A673 (cell line): ENCODE measurements at regions not wholly inside any gene's neighbourhood (a gene's known extent, or its start where the extent isn't known, plus 50 kb on each side); places are given as distances from the start of the nearest gene placed in this dataset.

Experiments used
- BruUV-seq: library from RNA; stranded (reverse); fragments of 400-500 nt; replicated peaks from 2 replicates; lab custom pipeline; 2021; lab: Mats Ljungman, UMichigan
- CTCF ChIA-PET: fragments of 300-600 bp; sonication (Branson Sonifier 250); formaldehyde crosslinking; loops from one replicate; lab custom pipeline; 2022; ENCODE audit warnings: antibody characterized with exemption; lab: Charles Lee
- POLR2A ChIA-PET: fragments of 300-600 bp; sonication (Branson Sonifier 250); formaldehyde crosslinking; loops from one replicate; lab custom pipeline; 2022; ENCODE audit warnings: antibody characterized with exemption; ENCODE audit not compliant: low non-redundant PET; lab: Charles Lee
- DNase-seq: peaks from one replicate; pipeline ENCODE4 v3.0.0-alpha.2; 2015; ENCODE audit warnings: low spot score
- H3K27ac ChIP-seq: fragments of 200-600 bp; sonication (generic); 2 replicates; pipeline ENCODE4 v1.5.1; 2016; ENCODE audit warnings: mixed run types, low read depth, mild to moderate bottlenecking, mixed read lengths, antibody characterized with exemption, low read length; ENCODE audit not compliant: poor library complexity, severe bottlenecking
- H3K27me3 ChIP-seq: fragments of 200-600 bp; sonication (generic); replicated peaks from 2 replicates; pipeline ENCODE4 v1.6.1; 2017; ENCODE audit warnings: mixed run types, low read depth, mild to moderate bottlenecking, mixed read lengths, antibody characterized with exemption, low read length; ENCODE audit not compliant: insufficient read depth, poor library complexity
- H3K36me3 ChIP-seq: fragments of 200-600 bp; sonication (generic); 2 replicates; pipeline ENCODE4 v1.6.1; 2016; ENCODE audit warnings: mixed run types, mild to moderate bottlenecking, mixed read lengths, antibody characterized with exemption, low read length; ENCODE audit not compliant: insufficient read depth, poor library complexity, severe bottlenecking
- H3K4me1 ChIP-seq: fragments of 200-600 bp; sonication (generic); 2 replicates; pipeline ENCODE4 v1.6.1; 2017; ENCODE audit warnings: mixed run types, mild to moderate bottlenecking, mixed read lengths, antibody characterized with exemption, low read length; ENCODE audit not compliant: insufficient read depth, poor library complexity, severe bottlenecking
- H3K4me3 ChIP-seq: fragments of 200-600 bp; sonication (generic); 2 replicates; pipeline ENCODE4 v1.5.1; 2016; ENCODE audit warnings: low read depth, mixed run types, mild to moderate bottlenecking, mixed read lengths, low read length; ENCODE audit not compliant: poor library complexity, severe bottlenecking
- H3K9me3 ChIP-seq: fragments of 200-600 bp; sonication (generic); 2 replicates; pipeline ENCODE4 v1.6.1; 2016; ENCODE audit warnings: mixed run types, low read depth, mild to moderate bottlenecking, mixed read lengths, antibody characterized with exemption, low read length; ENCODE audit not compliant: poor library complexity, severe bottlenecking
- EZH2 ChIP-seq: fragments of 200-600 bp; sonication (generic); IDR thresholded peaks from 2 replicates; pipeline ENCODE4 v1.6.1; 2017; ENCODE audit warnings: borderline replicate concordance, low read depth, mild to moderate bottlenecking, mixed read lengths, antibody characterized with exemption, low read length; ENCODE audit not compliant: poor library complexity, severe bottlenecking
- intact Hi-C: fragments of 100-400 bp; cut with micrococcal nuclease; formaldehyde crosslinking; loops from one replicate; pipeline ENCODE4 v1.10.0; 2022; ENCODE audit not compliant: unreplicated experiment
- TF ChIP-seq, protein P1 (sequence below): fragments of 300-800, 200-600 bp; sonication (generic); conservative IDR thresholded peaks from 2 replicates; pipeline ENCODE4 v1.5.1; 2017; ENCODE audit warnings: low read depth, mild to moderate bottlenecking, antibody characterized with exemption, low read length, moderate library complexity, mixed read lengths

DNA sequence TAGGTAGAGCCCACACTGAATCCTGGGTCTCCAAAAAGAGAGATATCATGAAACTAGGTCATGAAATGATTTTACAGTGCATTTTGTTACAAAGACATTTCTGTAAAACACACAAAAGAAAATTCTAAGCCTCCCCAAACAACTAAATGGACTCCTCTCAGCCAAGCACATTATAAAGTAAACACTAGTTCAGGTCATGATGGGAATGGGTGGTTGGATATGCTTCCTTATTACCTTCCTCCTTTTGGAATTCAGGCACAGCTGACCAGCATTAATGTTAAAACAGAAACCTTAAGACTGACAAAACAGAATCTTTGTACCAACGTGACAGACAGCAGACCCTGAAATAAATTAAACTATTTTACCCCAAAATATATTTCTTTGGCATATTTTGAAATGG is 87.9 kb upstream of the NPY2R start:
- ChIA-PET CTCF (no interaction called here), POLR2A (no interaction called here)
- H3K36me3 ChIP-seq = no peaks in the 10 kb centered on the region
- intact Hi-C loops = no loop called here
- H3K4me3 ChIP-seq = no peak overlapping the region
- no TSS peak for BruUV-seq
- no peaks in the 10 kb centered on the region for H3K4me1 ChIP-seq
- H3K9me3 ChIP-seq = peaks cover 19% of the 10 kb centered on the region
- DNase-seq = no peak
- H3K27ac ChIP-seq = no peak overlapping the region
- TF ChIP-seq, protein P1, sequence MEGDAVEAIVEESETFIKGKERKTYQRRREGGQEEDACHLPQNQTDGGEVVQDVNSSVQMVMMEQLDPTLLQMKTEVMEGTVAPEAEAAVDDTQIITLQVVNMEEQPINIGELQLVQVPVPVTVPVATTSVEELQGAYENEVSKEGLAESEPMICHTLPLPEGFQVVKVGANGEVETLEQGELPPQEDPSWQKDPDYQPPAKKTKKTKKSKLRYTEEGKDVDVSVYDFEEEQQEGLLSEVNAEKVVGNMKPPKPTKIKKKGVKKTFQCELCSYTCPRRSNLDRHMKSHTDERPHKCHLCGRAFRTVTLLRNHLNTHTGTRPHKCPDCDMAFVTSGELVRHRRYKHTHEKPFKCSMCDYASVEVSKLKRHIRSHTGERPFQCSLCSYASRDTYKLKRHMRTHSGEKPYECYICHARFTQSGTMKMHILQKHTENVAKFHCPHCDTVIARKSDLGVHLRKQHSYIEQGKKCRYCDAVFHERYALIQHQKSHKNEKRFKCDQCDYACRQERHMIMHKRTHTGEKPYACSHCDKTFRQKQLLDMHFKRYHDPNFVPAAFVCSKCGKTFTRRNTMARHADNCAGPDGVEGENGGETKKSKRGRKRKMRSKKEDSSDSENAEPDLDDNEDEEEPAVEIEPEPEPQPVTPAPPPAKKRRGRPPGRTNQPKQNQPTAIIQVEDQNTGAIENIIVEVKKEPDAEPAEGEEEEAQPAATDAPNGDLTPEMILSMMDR = no peak
- TF ChIP-seq EZH2 = no peak
- H3K27me3 ChIP-seq = no peaks in the 10 kb centered on the region

DNA sequence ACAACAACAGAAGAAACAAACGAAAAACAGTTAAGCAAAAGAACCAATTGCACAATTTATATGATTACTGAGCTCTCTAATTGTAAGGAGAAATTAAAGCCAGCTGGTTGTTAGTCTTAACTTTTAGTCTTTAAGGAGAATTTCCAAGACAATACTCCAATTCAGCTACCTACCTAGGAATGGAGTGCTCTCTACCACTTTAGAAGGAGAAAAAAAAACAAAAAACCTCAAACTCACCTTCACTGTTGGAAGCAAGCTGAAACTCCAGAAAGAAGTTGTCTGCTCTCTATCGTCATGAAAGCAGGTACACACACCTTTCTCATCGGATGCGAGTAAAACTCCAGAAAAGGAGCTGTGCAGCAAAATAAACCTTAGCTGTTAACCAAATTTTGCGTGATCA is 86.1 kb upstream of the NPY2R start:
- TF ChIP-seq, protein P1 = no peak
- no peak for TF ChIP-seq EZH2
- H3K9me3 ChIP-seq = peaks cover 19% of the 10 kb centered on the region
- CTCF ChIA-PET = no interaction called here
- H3K27ac ChIP-seq = no peak overlapping the region
- no peaks in the 10 kb centered on the region for H3K4me1 ChIP-seq
- no peak for DNase-seq
- no peaks in the 10 kb centered on the region for H3K36me3 ChIP-seq
- intact Hi-C loops = no loop called here
- no peaks in the 10 kb centered on the region for H3K27me3 ChIP-seq
- BruUV-seq = no TSS peak
- no peak overlapping the region for H3K4me3 ChIP-seq
- POLR2A ChIA-PET = no interaction called here

DNA sequence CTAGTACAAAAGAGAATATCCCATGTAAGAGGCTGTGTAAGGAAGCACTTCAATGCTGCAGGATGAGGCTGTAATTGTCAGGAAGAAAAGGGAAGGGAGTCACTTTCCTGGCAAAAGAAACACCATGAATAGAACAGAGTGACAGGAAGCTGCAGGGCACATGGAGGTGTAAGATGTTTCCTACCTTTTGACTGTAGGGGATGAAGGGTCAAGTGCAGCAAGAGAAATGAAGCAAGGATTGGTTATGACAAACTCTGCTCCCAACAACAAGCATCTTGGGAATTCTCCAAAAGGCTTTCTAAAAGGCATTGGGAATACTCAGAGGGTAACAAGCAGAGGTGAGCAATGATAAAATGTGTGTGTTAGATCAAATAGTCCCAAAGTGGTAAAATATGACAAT is 74.3 kb upstream of the NPY2R start:
- no peak overlapping the region for H3K27ac ChIP-seq
- CTCF ChIA-PET = no interaction called here
- no TSS peak for BruUV-seq
- H3K27me3 ChIP-seq = no peaks in the 10 kb centered on the region
- H3K4me1 ChIP-seq = no peaks in the 10 kb centered on the region
- no peaks in the 10 kb centered on the region for H3K9me3 ChIP-seq
- TF ChIP-seq, protein P1 = no peak
- no peak for TF ChIP-seq EZH2
- DNase-seq = no peak
- H3K4me3 ChIP-seq = no peak overlapping the region
- intact Hi-C loops = no loop called here
- POLR2A ChIA-PET = no interaction called here
- no peaks in the 10 kb centered on the region for H3K36me3 ChIP-seq
